ENCODE measurements at regions not wholly inside any gene's neighbourhood (a gene's known extent, or its start where the extent isn't known, plus 50 kb on each side); places are given as distances from the start of the nearest gene placed in this dataset.
"Not testable (repeated sequence)": the region's sequence is repeated elsewhere in the genome, so short reads cannot be mapped to it uniquely, and the experiment has no call there.

DNA sequence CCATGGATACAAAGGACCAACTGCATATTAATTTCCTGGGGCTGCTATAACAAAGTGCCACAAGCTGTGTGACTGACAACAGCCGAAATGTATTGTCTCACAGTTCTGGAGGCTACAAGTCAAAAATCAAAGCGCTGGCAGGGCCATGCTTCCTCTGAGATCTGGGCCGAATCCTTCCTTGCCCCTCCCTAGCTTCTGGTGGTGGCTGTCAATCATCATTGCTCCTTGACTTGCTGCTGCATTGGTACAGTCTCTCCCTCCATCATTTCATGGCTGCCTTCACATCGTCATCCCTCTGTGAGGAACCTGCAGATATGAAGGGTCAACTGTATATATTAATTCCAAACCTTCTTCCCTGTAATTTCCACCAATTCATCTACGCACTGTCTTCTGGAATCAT is 118.3 kb downstream of the EXOC5 start:
- no peak for DNase-seq (ENCODE audit: low read depth in 2 of 3, low spot score in 1 of 3)

- DNase-seq (ENCODE audit: low read depth in 2 of 3, low spot score in 1 of 3) = no peak
These were observed 129.5 kb downstream of the EXOC5 start for GRCh38 chr14:57139173-57139572.

- DNase-seq (ENCODE audit: low read depth in 2 of 3, low spot score in 1 of 3) = no peak
These were observed 131.9 kb downstream of the EXOC5 start for GRCh38 chr14:57136669-57137328.

DNA sequence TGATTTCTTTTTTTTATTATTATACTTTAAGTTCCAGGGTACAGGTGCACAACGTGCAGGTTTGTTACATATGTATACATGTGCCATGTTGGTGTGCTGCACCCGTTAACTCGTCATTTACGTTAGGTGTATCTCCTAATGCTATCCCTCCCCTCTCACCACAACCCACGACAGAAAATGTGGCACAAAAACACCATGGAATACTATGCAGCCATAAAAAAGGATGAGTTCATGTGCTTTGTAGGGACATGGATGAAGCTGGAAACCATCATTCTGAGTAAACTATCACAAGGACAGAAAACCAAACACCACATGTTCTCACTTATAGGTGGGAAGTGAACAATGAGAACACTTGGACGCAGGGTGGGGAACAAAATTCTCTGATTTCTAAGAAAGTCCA is 140.9 kb downstream of the EXOC5 start:
- DNase-seq (ENCODE audit: low read depth in 2 of 3, low spot score in 1 of 3) = not testable (repeated sequence)

DNA sequence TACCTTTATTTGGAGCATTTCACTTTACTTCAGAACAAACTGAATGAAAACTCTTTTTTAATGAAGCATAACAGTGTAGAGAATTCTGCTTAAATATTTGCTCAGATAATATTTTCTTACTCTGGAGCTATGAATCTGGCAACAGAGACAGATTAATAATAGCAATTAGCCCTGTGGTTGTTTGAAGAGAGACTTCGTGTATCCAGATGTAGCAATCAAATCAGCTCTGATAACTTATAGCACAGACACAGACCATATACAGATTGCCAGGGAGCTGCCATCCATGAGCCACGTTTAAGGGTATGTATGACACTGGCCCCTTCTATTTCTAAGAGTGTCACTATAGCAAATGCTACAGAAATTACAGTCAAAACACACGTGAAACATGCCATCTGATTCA is 146.6 kb downstream of the EXOC5 start:
- DNase-seq (ENCODE audit: low read depth in 2 of 3, low spot score in 1 of 3) = no peak

DNA sequence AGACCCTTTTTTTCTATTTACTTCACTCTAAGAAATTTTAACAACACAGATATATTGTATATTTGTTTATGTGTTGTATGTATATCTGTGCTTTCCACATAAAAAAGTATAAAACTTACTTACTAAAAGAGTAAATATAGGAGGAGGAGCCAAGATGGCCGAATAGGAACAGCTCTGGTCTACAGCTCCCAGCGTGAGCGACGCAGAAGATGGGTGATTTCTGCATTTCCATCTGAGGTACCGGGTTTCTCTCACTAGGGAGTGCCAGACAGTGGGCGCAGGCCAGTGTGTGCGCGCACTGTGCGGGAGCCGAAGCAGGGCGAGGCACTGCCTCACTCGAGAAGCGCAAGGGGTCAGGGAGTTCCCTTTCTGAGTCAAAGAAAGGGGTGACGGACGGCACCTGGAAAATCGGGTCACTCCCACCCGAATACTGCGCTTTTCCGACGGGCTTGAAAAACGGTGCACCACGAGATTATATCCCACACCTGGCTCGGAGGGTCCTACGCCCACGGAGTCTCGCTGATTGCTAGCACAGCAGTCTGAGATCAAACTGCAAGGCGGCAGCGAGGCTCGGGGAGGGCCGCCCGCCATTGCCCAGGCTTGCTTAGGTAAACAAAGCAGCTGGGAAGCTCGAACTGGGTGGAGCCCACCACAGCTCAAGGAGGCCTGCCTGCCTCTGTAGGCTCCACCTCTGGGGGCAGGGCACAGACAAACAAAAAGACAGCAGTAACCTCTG is 156.5 kb downstream of the EXOC5 start:
- DNase-seq (ENCODE audit: low read depth in 2 of 3, low spot score in 1 of 3) = not testable (repeated sequence)

GRCh38 chr14:57110411-57110810 is 158.3 kb downstream of the EXOC5 start:
- DNase-seq (ENCODE audit: low read depth in 2 of 3, low spot score in 1 of 3) = not testable (repeated sequence)

GRCh38 chr14:57091030-57091608 is 177.6 kb downstream of the EXOC5 start:
- no peak for DNase-seq (ENCODE audit: low read depth in 2 of 3, low spot score in 1 of 3)

- DNase-seq (ENCODE audit: low read depth in 2 of 3, low spot score in 1 of 3) = no peak
These were observed 178.8 kb downstream of the EXOC5 start for GRCh38 chr14:57089901-57090300.

- DNase-seq (ENCODE audit: low read depth in 2 of 3, low spot score in 1 of 3) = no peak
These were observed 180.9 kb downstream of the EXOC5 start for GRCh38 chr14:57087841-57088240.

DNA sequence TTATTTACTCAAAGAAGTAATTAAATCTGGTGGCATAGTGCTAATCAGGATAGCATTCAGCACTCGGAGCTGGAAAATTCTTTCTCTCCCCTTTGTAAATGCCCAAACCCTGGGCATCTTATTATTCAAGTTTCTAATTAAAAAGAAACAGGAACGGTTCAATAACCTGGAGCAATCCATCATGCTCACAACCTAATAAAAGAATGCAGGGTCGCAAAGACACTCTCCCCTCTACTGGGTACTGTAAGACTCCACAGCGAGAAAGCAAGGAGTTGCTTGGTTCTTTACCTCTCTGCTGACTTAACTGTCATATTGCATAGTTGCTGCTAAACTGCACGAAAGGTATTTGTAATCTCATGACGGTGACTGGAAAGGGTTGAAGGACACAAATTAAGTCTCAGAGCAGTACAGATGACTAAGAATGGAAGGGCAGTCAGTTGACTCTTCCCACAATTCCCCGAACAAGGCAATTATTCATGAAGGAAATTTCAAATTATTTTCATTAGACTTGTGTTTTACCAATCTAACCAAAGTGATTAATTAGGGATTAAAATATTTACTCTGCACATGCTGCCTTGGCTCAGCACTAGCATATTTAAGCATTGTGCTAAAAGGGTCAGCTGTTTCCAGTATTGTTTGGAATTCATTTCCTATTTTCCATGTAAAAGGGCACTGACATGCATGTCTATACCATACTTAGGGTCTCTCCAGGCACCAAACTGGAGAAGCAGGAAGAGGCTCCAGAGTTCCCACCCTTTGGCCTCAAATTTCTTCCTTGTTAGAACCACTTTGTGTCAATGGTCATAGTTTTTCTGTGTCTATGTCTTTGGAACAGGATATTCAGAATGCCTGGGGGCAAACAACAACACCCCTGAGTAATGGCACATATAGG is 182.2 kb downstream of the EXOC5 start:
- DNase-seq (ENCODE audit: low read depth in 2 of 3, low spot score in 1 of 3) = no peak

DNA sequence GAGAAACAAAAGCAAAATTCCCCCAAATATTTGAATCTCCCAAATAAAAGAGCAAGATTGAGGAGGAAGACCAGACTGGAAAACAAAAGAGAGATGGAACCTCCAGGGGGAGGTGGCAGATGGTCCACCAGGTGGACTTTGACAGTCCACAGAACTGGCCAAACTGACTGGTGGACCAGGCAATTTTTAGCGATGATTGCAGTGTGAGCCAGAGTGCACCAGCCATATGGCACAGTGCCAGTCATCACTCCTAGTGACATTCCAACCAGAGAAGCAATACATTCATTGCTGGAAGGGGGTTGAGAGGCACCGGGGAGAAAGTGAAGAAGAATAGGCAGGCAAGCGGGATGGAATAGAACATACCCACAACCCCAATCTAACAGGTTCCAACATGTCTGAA is 182.9 kb downstream of the EXOC5 start:
- DNase-seq (ENCODE audit: low read depth in 2 of 3, low spot score in 1 of 3) = no peak

GRCh38 chr14:57085043-57085442 is 183.7 kb downstream of the EXOC5 start:
- DNase-seq (ENCODE audit: low read depth in 2 of 3, low spot score in 1 of 3) = no peak

- no peak for DNase-seq (ENCODE audit: low read depth in 2 of 3, low spot score in 1 of 3)
These were observed 188.0 kb downstream of the EXOC5 start for GRCh38 chr14:57080691-57081090.

GRCh38 chr14:57078054-57078453 is 190.7 kb downstream of the EXOC5 start:
- no peak for DNase-seq (ENCODE audit: low read depth in 2 of 3, low spot score in 1 of 3)

GRCh38 chr14:57073986-57074385 is 194.7 kb downstream of the EXOC5 start:
- DNase-seq (ENCODE audit: low read depth in 2 of 3, low spot score in 1 of 3) = no peak

DNA sequence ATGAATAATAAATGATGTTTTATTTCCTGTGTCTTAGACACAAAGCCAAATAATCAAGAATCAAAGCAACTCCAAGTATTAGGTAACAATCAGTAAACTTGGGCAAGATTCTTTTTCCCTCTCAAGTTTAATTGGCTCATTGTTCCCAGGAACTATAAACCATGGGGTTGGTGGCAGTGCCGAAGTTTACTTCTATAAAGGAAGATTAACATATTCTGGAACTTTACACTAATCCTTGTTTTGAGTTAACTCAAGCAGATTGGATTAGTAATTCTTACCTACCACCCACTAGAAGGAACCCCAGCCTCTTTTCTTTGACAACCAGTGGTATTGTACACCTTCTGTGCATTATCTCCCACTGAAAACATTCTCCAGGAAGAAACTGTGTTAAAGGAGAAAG is 197.1 kb downstream of the EXOC5 start:
- DNase-seq (ENCODE audit: low read depth in 2 of 3, low spot score in 1 of 3) = no peak

GRCh38 chr14:57069702-57070101 is 199.0 kb downstream of the EXOC5 start:
- no peak for DNase-seq (ENCODE audit: low read depth in 2 of 3, low spot score in 1 of 3)

DNA sequence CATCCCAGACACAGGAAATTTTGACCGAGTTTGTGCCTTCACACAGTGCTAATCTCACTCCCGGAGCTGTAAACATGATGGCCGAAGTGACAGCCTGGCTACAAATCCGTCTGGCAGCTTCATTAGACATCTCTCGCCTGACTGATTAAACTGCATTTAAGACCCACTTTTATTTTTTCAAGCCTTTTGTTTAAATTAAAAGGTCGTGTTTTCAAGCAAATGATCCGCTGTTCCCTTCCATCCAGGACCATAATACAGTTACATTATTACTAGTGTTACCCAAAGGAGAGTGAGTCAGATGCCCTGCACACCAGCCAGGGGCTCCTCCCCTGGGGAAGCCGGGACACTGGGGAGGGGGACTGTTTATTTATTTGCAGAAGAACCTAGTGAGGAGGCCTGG is 200.2 kb downstream of the EXOC5 start:
- no peak for DNase-seq (ENCODE audit: low read depth in 2 of 3, low spot score in 1 of 3)

DNA sequence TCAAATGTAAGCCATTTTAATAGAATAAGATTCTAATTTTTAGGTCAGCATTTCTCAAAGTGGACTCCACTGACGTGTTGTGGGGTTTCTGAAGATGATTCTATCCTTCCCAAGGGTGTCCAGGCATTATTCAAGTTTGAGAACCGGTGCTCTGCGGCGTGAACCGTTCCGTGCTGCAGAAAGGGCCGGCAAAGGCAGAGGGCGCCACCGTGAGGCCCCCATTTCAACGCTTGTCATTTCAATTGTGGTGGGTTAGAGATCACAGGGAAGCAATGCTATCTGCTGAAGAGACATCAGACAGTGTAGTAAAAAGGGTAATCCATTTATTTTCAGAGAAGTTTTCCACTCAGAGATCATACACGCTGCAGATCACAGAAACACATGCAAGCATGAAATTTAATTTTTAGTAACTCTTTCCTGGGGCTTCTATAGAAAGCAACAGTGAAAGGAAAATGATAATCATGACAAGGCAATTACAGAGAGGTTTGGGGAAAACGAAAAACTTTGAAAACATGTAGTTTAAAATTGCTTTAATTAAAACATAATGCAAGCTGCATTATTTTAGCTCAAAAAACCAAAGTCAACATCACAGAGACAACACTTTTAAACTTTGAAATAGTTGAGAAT is 201.7 kb downstream of the EXOC5 start:
- DNase-seq (ENCODE audit: low read depth in 2 of 3, low spot score in 1 of 3) = peak; percentile 7 to 36 (median 31)

GRCh38 chr14:57066463-57066862 is 202.2 kb downstream of the EXOC5 start:
- no peak for DNase-seq (ENCODE audit: low read depth in 2 of 3, low spot score in 1 of 3)

Measured in stimulated activated CD4-positive, alpha-beta T cell treated with anti-CD3 and anti-CD28 coated beads, Interleukin-12 subunit alpha, Interleukin-12 subunit beta, amount 100 ng/mL, for 48 hours (primary cell).